Tibial nerve (tissue), 4 donors: ENCODE measurements at regions not wholly inside any gene's neighbourhood (a gene's known extent, or its start where the extent isn't known, plus 50 kb on each side); places are given as distances from the start of the nearest gene placed in this dataset.

Source experiments
- DNase-seq, 2 donors: peaks; one replicate each; pipeline ENCODE4 v3.0.0-alpha.2; 2019; ENCODE audit warnings: low spot score in 2 of 2
- H3K27ac ChIP-seq, 4 donors: fragments of 200-600 bp; sonication (generic) in 3 of 4; one replicate each; pipeline ENCODE4 v1.5.1; 2017 to 2019; ENCODE audit warnings: mild to moderate bottlenecking in 1 of 4
- H3K27me3 ChIP-seq, 2 donors: fragments of 200-600 bp; sonication (generic) in 1 of 2; one replicate each; pipeline versions ENCODE4 v1.5.1 to v1.6.0; 2017 to 2019
- H3K36me3 ChIP-seq, 3 donors: fragments of 200-600 bp; sonication (generic); one replicate each; pipeline ENCODE4 v1.5.1; 2018 to 2019
- H3K4me1 ChIP-seq, 4 donors: fragments of 200-600 bp; sonication (generic) in 3 of 4; one replicate each; pipeline ENCODE4 v1.5.1; 2017 to 2019
- H3K4me3 ChIP-seq, 4 donors: fragments of 200-600 bp; sonication (generic) in 3 of 4; one replicate each; pipeline ENCODE4 v1.5.1; 2017 to 2019; ENCODE audit warnings: mild to moderate bottlenecking in 1 of 4, moderate library complexity in 1 of 4
- H3K9me3 ChIP-seq, 4 donors: fragments of 200-600 bp; sonication (generic) in 3 of 4; one replicate each; pipeline ENCODE4 v1.5.1; 2017 to 2019
- CTCF ChIP-seq, 5 experiments: fragments of 200-600 bp in 3 of 5; fragments of 450-650 bp in 2 of 5; sonication (generic) in 3 of 5; IDR thresholded peaks; one replicate each; pipeline ENCODE4 v1.5.1; 2016 to 2019; ENCODE audit warnings: antibody characterized with exemption in 5 of 5, mild to moderate bottlenecking in 3 of 5, moderate library complexity in 2 of 5
- EP300 ChIP-seq, 2 donors: sonication (generic); formaldehyde crosslinking; IDR thresholded peaks; one replicate each; pipeline ENCODE4 v1.6.1; 2017; ENCODE audit warnings: antibody characterized with exemption in 2 of 2, mild to moderate bottlenecking in 1 of 2
- POLR2A ChIP-seq, 2 donors: fragments of 450-650 bp; IDR thresholded peaks; one replicate each; pipeline ENCODE4 v1.6.1; 2017; ENCODE audit warnings: antibody characterized with exemption in 2 of 2, mild to moderate bottlenecking in 2 of 2, moderate library complexity in 2 of 2
- WGBS, 2 donors: methylation state at CpG; one replicate each; pipeline ENCODE4 v1.1.5; 2018; 5-methylcytosine and 5-hydroxymethylcytosine counted together

GRCh38 chr2:41895334-41895664 is 152.5 kb upstream of the PKDCC start:
- no peak overlapping the region for H3K27ac ChIP-seq
- H3K9me3 ChIP-seq: no peaks in the 10 kb centered on the region
- no peaks in the 10 kb centered on the region for H3K36me3 ChIP-seq
- peaks cover 0 to 20% (median 6%) of the 10 kb centered on the region in 4 donors for H3K4me1 ChIP-seq
- WGBS, 2 donors: 82 to 92% methylated on average over 1 of the region's 1 CpG
- no peak for DNase-seq
- no peaks in the 10 kb centered on the region for H3K27me3 ChIP-seq
- no peak overlapping the region for H3K4me3 ChIP-seq
- TF ChIP-seq POLR2A (IDR thresholded peaks at IDR 0.05) (no peak), CTCF (IDR thresholded peaks at IDR 0.05) (no peak), EP300 (IDR thresholded peaks at IDR 0.05) (no peak)

GRCh38 chr2:41896186-41896846 is 151.5 kb upstream of the PKDCC start:
- no peak overlapping the region for H3K4me3 ChIP-seq
- WGBS, 2 donors: 81 to 88% methylated on average over 5 of the region's 5 CpGs
- H3K27me3 ChIP-seq: no peaks in the 10 kb centered on the region
- H3K4me1 ChIP-seq: peaks cover 0 to 20% (median 6%) of the 10 kb centered on the region in 4 donors
- no peak for DNase-seq
- H3K27ac ChIP-seq: no peak overlapping the region
- TF ChIP-seq CTCF (IDR thresholded peaks at IDR 0.05): no peak
- no peak for TF ChIP-seq POLR2A (IDR thresholded peaks at IDR 0.05)
- no peak for TF ChIP-seq EP300 (IDR thresholded peaks at IDR 0.05)
- H3K9me3 ChIP-seq: no peaks in the 10 kb centered on the region
- no peaks in the 10 kb centered on the region for H3K36me3 ChIP-seq

- peak overlapping the region in 2 of 4 donors; percentile 7 to 12 for H3K27ac ChIP-seq
Observed at GRCh38 chr2:41899189-41899588, 148.6 kb upstream of the PKDCC start.

GRCh38 chr2:41900101-41900577 is 147.7 kb upstream of the PKDCC start:
- no peak overlapping the region for H3K4me3 ChIP-seq
- H3K27ac ChIP-seq: peak overlapping the region in 2 of 4 donors; percentile 7 to 12
- no peak for DNase-seq
- H3K27me3 ChIP-seq: no peaks in the 10 kb centered on the region
- H3K4me1 ChIP-seq: peaks cover 0 to 20% (median 6%) of the 10 kb centered on the region in 4 donors
- no peaks in the 10 kb centered on the region for H3K36me3 ChIP-seq
- 37 to 48% methylated on average over 1 of the region's 1 CpG for WGBS, 2 donors
- no peak for TF ChIP-seq POLR2A (IDR thresholded peaks at IDR 0.05)
- no peak for TF ChIP-seq CTCF (IDR thresholded peaks at IDR 0.05)
- no peak for TF ChIP-seq EP300 (IDR thresholded peaks at IDR 0.05)
- H3K9me3 ChIP-seq: no peaks in the 10 kb centered on the region

More at GRCh38 chr2:41899189-41899588, 148.6 kb upstream of the PKDCC start:
- no peaks in the 10 kb centered on the region for H3K27me3 ChIP-seq
- no peak overlapping the region for H3K4me3 ChIP-seq
- no peaks in the 10 kb centered on the region for H3K9me3 ChIP-seq
- no peaks in the 10 kb centered on the region for H3K36me3 ChIP-seq
- no peak for DNase-seq
- H3K4me1 ChIP-seq: peaks cover 0 to 20% (median 6%) of the 10 kb centered on the region in 4 donors
- no peak for TF ChIP-seq CTCF (IDR thresholded peaks at IDR 0.05)
- TF ChIP-seq POLR2A (IDR thresholded peaks at IDR 0.05): no peak
- no peak for TF ChIP-seq EP300 (IDR thresholded peaks at IDR 0.05)
- 69 to 77% methylated on average over 2 of the region's 2 CpGs for WGBS, 2 donors

GRCh38 chr2:41902897-41903296 is 144.9 kb upstream of the PKDCC start:
- Histone ChIP-seq H3K27ac (no peak overlapping the region), H3K4me1 (peaks cover 0 to 27% (median 5%) of the 10 kb centered on the region in 4 donors), H3K9me3 (no peaks in the 10 kb centered on the region), H3K4me3 (no peak overlapping the region), H3K27me3 (no peaks in the 10 kb centered on the region), H3K36me3 (no peaks in the 10 kb centered on the region)
- TF ChIP-seq CTCF (IDR thresholded peaks at IDR 0.05) (no peak), POLR2A (IDR thresholded peaks at IDR 0.05) (no peak), EP300 (IDR thresholded peaks at IDR 0.05) (no peak)
- WGBS, 2 donors: 91% methylated on average over 2 of the region's 2 CpGs
- no peak for DNase-seq
